ENCODE measurements at regions not wholly inside any gene's neighbourhood (a gene's known extent, or its start where the extent isn't known, plus 50 kb on each side); places are given as distances from the start of the nearest gene placed in this dataset.

GRCh38 chr10:104589871-104590270 is 51.2 kb upstream of the SORCS3 start:
- Histone ChIP-seq H3K27ac (ENCODE audit: control insufficient read depth, insufficient read depth) (no peak overlapping the region), H3K9me3 (replicated peaks; ENCODE audit: control insufficient read depth, insufficient read depth, low read length) (no peaks in the 10 kb centered on the region), H3K36me3 (ENCODE audit: control insufficient read depth in 2 of 2, insufficient read depth in 2 of 2, low read length in 1 of 2) (no peaks in the 10 kb centered on the region), H2AFZ (ENCODE audit: control insufficient read depth, low read depth, low read length) (no peak overlapping the region), H3K4me1 (ENCODE audit: control insufficient read depth, insufficient read depth, low read length) (no peaks in the 10 kb centered on the region), H3K4me3 (no peak overlapping the region), H3K27me3 (replicated peaks in 1 of 2; ENCODE audit: control insufficient read depth in 2 of 2, insufficient read depth in 2 of 2, low read length in 1 of 2) (peaks cover 0 to 3% of the 10 kb centered on the region in 2 experiments; a peak in 3 of 4 replicates), H3K4me2 (ENCODE audit: control insufficient read depth, insufficient read depth) (no peak overlapping the region), H3K9ac (ENCODE audit: control insufficient read depth, insufficient read depth, low read length) (no peak overlapping the region), H3K79me2 (ENCODE audit: control insufficient read depth, insufficient read depth, low read length) (no peaks in the 10 kb centered on the region), H4K20me1 (ENCODE audit: control insufficient read depth, insufficient read depth) (no peaks in the 10 kb centered on the region)
- intact Hi-C loops (cut with micrococcal nuclease; ENCODE audit: unreplicated experiment) = loop anchor here (10.0 kb wide), 1 partner anchor 185 kb away; no protein-coding TSS in a partner anchor
- SMC1A ChIA-PET (ENCODE audit: uncharacterized antibody, unreplicated experiment) = no interaction called here
- RAD21 ChIA-PET (ENCODE audit: unreplicated experiment) = no interaction called here
- in situ Hi-C loops (cut with MboI) = no loop called here
- FAIRE-seq (no peak), DNase-seq (ENCODE audit: low read depth, low spot score) (no peak), ATAC-seq (no peak)
- 21% methylated on average over 4 of the region's 4 CpGs for WGBS (ENCODE audit: insufficient coverage, insufficient replicate concordance, low lambda C conversion rate, missing lambda C conversion rate)
- POLR2A ChIA-PET = no interaction called here
- CTCF ChIA-PET = no interaction called here
- BruUV-seq (replicated peaks) = no TSS peak
- TF ChIP-seq ZBTB11 (CRISPR knock-in tag; IDR thresholded peaks at IDR 0.05) (no peak), NFYB (IDR thresholded peaks at IDR 0.05; ENCODE audit: insufficient read depth, low read depth, low read length) (no peak), CHD1 (IDR thresholded peaks at IDR 0.05; ENCODE audit: low read depth, low read length) (no peak), HSF1 (IDR thresholded peaks at IDR 0.05; ENCODE audit: low read depth, low read length) (no peak), MYB (IDR thresholded peaks at IDR 0.05; ENCODE audit: borderline replicate concordance, low read depth, low read length) (no peak), RELA (IDR thresholded peaks at IDR 0.05; ENCODE audit: borderline replicate concordance, partially characterized antibody) (no peak), ZNF207 (IDR thresholded peaks at IDR 0.05; ENCODE audit: borderline replicate concordance) (no peak), CHD4 (IDR thresholded peaks at IDR 0.05) (no peak), STAT1 (conservative IDR thresholded peaks at IDR 0.05) (no peak), POU2F2 (IDR thresholded peaks at IDR 0.05; ENCODE audit: borderline replicate concordance, low read depth, low read length) (no peak)
- TF ChIP-seq, protein P1, sequence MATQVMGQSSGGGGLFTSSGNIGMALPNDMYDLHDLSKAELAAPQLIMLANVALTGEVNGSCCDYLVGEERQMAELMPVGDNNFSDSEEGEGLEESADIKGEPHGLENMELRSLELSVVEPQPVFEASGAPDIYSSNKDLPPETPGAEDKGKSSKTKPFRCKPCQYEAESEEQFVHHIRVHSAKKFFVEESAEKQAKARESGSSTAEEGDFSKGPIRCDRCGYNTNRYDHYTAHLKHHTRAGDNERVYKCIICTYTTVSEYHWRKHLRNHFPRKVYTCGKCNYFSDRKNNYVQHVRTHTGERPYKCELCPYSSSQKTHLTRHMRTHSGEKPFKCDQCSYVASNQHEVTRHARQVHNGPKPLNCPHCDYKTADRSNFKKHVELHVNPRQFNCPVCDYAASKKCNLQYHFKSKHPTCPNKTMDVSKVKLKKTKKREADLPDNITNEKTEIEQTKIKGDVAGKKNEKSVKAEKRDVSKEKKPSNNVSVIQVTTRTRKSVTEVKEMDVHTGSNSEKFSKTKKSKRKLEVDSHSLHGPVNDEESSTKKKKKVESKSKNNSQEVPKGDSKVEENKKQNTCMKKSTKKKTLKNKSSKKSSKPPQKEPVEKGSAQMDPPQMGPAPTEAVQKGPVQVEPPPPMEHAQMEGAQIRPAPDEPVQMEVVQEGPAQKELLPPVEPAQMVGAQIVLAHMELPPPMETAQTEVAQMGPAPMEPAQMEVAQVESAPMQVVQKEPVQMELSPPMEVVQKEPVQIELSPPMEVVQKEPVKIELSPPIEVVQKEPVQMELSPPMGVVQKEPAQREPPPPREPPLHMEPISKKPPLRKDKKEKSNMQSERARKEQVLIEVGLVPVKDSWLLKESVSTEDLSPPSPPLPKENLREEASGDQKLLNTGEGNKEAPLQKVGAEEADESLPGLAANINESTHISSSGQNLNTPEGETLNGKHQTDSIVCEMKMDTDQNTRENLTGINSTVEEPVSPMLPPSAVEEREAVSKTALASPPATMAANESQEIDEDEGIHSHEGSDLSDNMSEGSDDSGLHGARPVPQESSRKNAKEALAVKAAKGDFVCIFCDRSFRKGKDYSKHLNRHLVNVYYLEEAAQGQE (IDR thresholded peaks at IDR 0.05; ENCODE audit: low read depth, low read length) = no peak
- TF ChIP-seq, protein P2, sequence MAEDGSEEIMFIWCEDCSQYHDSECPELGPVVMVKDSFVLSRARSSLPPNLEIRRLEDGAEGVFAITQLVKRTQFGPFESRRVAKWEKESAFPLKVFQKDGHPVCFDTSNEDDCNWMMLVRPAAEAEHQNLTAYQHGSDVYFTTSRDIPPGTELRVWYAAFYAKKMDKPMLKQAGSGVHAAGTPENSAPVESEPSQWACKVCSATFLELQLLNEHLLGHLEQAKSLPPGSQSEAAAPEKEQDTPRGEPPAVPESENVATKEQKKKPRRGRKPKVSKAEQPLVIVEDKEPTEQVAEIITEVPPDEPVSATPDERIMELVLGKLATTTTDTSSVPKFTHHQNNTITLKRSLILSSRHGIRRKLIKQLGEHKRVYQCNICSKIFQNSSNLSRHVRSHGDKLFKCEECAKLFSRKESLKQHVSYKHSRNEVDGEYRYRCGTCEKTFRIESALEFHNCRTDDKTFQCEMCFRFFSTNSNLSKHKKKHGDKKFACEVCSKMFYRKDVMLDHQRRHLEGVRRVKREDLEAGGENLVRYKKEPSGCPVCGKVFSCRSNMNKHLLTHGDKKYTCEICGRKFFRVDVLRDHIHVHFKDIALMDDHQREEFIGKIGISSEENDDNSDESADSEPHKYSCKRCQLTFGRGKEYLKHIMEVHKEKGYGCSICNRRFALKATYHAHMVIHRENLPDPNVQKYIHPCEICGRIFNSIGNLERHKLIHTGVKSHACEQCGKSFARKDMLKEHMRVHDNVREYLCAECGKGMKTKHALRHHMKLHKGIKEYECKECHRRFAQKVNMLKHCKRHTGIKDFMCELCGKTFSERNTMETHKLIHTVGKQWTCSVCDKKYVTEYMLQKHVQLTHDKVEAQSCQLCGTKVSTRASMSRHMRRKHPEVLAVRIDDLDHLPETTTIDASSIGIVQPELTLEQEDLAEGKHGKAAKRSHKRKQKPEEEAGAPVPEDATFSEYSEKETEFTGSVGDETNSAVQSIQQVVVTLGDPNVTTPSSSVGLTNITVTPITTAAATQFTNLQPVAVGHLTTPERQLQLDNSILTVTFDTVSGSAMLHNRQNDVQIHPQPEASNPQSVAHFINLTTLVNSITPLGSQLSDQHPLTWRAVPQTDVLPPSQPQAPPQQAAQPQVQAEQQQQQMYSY (CRISPR knock-in tag; IDR thresholded peaks at IDR 0.05) = no peak

Data from GM12878 (cell line).